BJ (cell line): ENCODE measurements at regions not wholly inside any gene's neighbourhood (a gene's known extent, or its start where the extent isn't known, plus 50 kb on each side); places are given as distances from the start of the nearest gene placed in this dataset.

Experiments
- CTCF ChIA-PET: fragments of 350-600 bp; formaldehyde crosslinking; extraction: SDS; loops from one replicate; lab custom pipeline; 2021; ENCODE audit warnings: antibody characterized with exemption, inconsistent platforms; lab: Yijun Ruan, JAX
- POLR2A ChIA-PET: fragments of 300-600 bp; sonication (Branson Sonifier 250); formaldehyde crosslinking; extraction: SDS; loops from one replicate; lab custom pipeline; 2021; ENCODE audit warnings: antibody characterized with exemption; lab: Charles Lee
- DNase-seq: peaks from one replicate; pipeline ENCODE4 v3.0.0-alpha.2; 2011; ENCODE audit warnings: low read depth
- H3K27me3 ChIP-seq: 2 replicates; pipeline ENCODE4 v1.6.0; 2011; ENCODE audit warnings: low read length; ENCODE audit not compliant: control insufficient read depth, insufficient read depth
- H3K36me3 ChIP-seq: 2 replicates; pipeline ENCODE4 v1.5.1; 2011; ENCODE audit warnings: low read length; ENCODE audit not compliant: control insufficient read depth, insufficient read depth
- H3K4me3 ChIP-seq: 2 replicates; pipeline ENCODE4 v1.5.1; 2011; ENCODE audit warnings: low read depth, mild to moderate bottlenecking, control low read depth, low read length
- TF ChIP-seq, protein P1 (sequence below): IDR thresholded peaks from 2 replicates; pipeline ENCODE4 v1.5.1; 2011; ENCODE audit warnings: low read depth, mild to moderate bottlenecking, control low read depth, inconsistent platforms, low read length, moderate library complexity; ENCODE audit not compliant: insufficient read depth

DNA sequence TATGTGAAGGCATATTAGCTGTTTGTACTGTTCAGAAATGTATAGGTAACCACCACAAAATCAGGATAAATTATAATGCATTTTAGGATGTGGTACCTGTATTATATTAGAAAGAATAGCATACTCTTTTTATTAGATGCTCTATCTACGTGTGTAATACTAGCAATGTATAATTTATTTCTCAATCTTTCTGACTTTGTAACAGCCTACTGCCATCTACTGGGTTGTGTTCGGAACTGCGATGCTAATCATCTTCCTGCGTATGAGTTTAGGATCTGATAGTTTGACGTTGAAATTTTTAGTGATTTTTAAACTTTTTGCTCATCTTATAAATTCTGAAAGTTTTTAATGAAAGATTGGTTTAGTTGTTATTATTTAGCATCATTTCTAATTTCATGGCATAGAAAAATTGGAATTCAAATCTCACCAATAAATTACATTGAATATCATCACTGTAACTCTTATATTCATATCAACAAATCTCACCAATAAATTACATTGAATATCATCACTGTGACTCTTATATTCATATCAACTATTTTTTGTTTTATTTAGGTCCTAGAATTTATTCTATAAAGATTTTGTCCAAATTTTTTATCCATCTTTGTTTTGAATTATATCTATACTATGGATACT, 322.7 kb upstream of the ZNF717 start:
- POLR2A ChIA-PET: no interaction called here
- CTCF ChIA-PET: no interaction called here
- TF ChIP-seq, protein P1, sequence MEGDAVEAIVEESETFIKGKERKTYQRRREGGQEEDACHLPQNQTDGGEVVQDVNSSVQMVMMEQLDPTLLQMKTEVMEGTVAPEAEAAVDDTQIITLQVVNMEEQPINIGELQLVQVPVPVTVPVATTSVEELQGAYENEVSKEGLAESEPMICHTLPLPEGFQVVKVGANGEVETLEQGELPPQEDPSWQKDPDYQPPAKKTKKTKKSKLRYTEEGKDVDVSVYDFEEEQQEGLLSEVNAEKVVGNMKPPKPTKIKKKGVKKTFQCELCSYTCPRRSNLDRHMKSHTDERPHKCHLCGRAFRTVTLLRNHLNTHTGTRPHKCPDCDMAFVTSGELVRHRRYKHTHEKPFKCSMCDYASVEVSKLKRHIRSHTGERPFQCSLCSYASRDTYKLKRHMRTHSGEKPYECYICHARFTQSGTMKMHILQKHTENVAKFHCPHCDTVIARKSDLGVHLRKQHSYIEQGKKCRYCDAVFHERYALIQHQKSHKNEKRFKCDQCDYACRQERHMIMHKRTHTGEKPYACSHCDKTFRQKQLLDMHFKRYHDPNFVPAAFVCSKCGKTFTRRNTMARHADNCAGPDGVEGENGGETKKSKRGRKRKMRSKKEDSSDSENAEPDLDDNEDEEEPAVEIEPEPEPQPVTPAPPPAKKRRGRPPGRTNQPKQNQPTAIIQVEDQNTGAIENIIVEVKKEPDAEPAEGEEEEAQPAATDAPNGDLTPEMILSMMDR: peak; percentile 65
- no peaks in the 10 kb centered on the region for H3K36me3 ChIP-seq
- H3K27me3 ChIP-seq: no peaks in the 10 kb centered on the region
- no peak overlapping the region for H3K4me3 ChIP-seq
- no peak for DNase-seq

DNA sequence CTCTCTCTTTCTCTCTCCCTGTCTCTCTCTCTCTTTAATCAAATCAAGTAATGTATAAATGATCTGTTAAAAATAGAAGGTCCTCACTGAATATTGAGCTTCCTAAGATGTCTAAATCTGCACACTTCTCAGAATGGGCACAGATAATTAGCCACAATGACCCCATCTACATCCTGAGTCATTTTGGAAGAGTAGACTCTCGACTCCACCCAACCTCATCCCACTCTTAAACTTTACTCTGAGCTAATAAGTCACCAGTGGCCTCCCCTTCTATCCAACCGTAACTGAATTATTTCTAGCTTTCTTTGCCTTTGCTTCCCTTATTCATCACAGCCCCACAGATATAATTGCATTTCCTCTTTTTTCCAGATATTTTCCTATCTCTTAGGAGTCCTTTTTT, 326.5 kb upstream of the ZNF717 start:
- CTCF ChIA-PET: no interaction called here
- no peaks in the 10 kb centered on the region for H3K27me3 ChIP-seq
- H3K36me3 ChIP-seq: no peaks in the 10 kb centered on the region
- POLR2A ChIA-PET: no interaction called here
- no peak for DNase-seq
- H3K4me3 ChIP-seq: no peak overlapping the region
- TF ChIP-seq, protein P1: no peak

DNA sequence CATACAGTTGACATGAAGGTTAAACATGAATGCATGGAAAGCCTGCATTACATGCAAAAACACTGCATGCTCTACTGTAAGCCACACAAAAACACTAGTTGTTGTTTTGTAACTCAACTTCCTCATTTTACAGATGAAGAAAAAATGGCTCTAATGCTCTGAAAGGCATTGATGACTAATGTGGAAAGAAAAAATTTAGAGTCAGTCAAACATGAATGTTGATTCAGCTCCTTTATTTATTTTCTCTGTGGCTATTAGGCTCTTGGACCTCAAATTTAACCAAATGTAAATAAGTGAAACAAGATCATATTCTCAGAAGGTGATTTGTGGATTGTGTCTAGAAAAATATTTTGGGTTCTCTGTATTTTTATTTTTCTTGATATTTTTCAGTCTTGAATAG, 336.7 kb upstream of the ZNF717 start:
- DNase-seq: no peak
- POLR2A ChIA-PET: no interaction called here
- CTCF ChIA-PET: no interaction called here

DNA sequence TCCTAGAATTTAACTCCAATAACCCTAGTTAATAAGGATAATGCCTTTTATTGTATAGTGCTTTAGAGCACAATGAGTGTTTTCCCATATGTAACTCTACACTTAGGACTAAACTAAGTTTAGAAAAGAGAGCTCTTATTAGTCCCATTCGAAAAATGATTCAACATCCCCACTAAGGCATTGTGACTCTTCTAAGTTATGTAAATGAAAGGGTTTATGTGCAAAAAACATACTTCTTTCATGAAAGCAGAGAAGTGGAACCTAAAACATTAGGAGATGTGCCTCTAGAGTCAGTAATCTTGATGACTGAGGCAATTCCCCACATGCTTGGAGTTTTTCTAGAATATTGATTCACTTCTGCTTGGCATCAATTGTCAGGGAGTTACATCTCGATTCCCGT, 344.1 kb upstream of the ZNF717 start:
- POLR2A ChIA-PET: no interaction called here
- TF ChIP-seq, protein P1: no peak
- H3K4me3 ChIP-seq: no peak overlapping the region

More for the DNA sequence above, 336.7 kb upstream of the ZNF717 start:
- TF ChIP-seq, protein P1: no peak
- no peak overlapping the region for H3K4me3 ChIP-seq
- H3K27me3 ChIP-seq: no peaks in the 10 kb centered on the region
- no peaks in the 10 kb centered on the region for H3K36me3 ChIP-seq

DNA sequence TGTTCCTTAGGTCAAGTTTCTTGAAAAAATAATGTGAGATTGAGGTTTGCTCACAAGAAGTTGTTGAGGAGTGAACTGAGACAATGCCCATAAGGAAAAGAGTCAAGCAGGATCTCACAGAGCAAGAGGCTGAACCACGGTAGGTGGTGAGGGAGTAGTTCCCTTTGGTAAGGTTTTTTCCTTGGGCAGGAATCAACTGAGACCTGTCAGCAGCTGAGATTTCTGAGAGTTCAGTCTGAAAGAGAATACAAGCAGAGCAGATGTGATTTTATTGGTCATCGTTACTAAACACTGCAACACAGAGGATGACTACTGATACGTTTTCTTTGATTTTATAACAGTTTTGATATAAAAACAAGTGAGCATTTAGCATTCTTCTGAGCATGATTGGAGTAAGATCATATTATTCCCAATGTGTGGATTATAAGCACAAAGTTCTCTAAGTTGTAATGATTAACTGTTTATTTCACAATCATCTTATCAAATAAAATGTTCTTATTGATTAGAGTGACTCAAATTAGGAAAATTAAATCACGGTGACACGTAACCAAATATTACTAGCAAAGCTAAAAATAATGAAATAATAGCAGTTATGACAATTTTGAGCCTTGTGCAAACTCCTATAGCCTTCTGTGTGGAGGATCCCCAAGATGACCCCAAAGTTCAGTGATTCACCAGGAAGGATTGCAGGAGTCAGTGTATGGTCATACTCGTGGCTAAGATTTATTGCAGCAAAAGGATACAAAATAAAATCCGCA, 346.2 kb upstream of the ZNF717 start:
- TF ChIP-seq, protein P1: no peak
- no peak overlapping the region for H3K4me3 ChIP-seq
- ChIA-PET POLR2A (no interaction called here), CTCF (interaction anchor here (0.6 kb wide), 1 partner anchor 230 kb away, joined by 3 read pairs; no protein-coding TSS in a partner anchor)
- no peaks in the 10 kb centered on the region for H3K36me3 ChIP-seq
- H3K27me3 ChIP-seq: no peaks in the 10 kb centered on the region
- DNase-seq: no peak

More for the DNA sequence above, 344.1 kb upstream of the ZNF717 start:
- Histone ChIP-seq H3K27me3 (no peaks in the 10 kb centered on the region), H3K36me3 (no peaks in the 10 kb centered on the region)
- CTCF ChIA-PET: no interaction called here
- DNase-seq: no peak
